ENCODE measurements at regions not wholly inside any gene's neighbourhood (a gene's known extent, or its start where the extent isn't known, plus 50 kb on each side); places are given as distances from the start of the nearest gene placed in this dataset.

DNA sequence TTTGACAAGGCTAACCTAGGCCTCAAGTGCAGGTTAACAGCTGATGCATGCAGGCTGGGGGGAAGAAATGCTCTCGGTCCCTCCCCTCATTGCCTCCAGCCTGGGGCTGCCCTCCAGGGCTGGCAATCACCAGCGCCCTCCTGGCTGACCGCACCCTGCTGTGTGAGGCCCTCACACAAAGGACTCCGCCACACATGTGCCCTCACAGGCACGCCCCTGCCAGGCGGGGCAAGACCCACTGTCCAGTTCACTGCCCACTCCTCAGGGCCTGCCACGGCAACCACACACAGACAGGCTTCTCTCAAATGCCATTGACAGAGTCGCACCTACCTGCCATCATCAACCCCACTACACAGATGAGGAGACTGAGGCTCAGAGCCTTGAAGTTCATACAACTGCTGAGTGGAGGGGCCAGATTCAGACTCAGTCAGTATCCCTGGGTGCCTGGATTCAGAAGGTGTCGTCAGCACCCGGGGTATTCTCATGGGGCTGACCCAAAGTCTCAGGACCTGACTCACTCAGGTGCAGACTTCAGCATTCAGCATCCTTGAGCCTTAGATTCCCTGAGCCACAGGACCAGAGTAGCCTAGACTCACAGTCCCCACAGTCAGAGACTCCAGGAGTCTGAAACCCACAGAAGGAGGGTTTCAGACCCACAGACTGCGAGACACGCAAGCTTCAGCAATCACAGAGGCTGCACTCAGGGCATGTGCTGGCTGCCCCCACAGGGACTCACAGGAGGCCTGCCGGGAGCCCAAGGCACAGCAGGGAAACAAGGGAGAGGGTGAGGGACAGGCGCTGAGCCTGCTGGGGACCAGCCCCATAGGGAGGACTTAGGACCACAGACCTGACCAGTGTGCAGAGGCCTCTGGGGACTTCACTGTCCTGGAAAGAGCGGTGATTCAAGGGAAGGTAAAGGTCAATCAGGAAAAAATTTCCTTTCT is 458.0 kb downstream of the MATN1 start:
- Histone ChIP-seq H3K4me1 (no peaks in the 10 kb centered on the region), H3K4me2 (no peak overlapping the region), H3K4me3 (no peak overlapping the region), H3K27ac (no peak overlapping the region), H3K9me3 (no peaks in the 10 kb centered on the region)
- ChIA-PET POLR2A (no interaction called here), CTCF (no interaction called here)
- FAIRE-seq (no peak), ATAC-seq (no peak), DNase-seq (ENCODE audit: low read depth in 1 of 2, low spot score in 1 of 2) (no peak)
- TF ChIP-seq, protein P1, sequence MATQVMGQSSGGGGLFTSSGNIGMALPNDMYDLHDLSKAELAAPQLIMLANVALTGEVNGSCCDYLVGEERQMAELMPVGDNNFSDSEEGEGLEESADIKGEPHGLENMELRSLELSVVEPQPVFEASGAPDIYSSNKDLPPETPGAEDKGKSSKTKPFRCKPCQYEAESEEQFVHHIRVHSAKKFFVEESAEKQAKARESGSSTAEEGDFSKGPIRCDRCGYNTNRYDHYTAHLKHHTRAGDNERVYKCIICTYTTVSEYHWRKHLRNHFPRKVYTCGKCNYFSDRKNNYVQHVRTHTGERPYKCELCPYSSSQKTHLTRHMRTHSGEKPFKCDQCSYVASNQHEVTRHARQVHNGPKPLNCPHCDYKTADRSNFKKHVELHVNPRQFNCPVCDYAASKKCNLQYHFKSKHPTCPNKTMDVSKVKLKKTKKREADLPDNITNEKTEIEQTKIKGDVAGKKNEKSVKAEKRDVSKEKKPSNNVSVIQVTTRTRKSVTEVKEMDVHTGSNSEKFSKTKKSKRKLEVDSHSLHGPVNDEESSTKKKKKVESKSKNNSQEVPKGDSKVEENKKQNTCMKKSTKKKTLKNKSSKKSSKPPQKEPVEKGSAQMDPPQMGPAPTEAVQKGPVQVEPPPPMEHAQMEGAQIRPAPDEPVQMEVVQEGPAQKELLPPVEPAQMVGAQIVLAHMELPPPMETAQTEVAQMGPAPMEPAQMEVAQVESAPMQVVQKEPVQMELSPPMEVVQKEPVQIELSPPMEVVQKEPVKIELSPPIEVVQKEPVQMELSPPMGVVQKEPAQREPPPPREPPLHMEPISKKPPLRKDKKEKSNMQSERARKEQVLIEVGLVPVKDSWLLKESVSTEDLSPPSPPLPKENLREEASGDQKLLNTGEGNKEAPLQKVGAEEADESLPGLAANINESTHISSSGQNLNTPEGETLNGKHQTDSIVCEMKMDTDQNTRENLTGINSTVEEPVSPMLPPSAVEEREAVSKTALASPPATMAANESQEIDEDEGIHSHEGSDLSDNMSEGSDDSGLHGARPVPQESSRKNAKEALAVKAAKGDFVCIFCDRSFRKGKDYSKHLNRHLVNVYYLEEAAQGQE (IDR thresholded peaks at IDR 0.05): no peak
- TF ChIP-seq SMC3 (IDR thresholded peaks at IDR 0.05) (no peak), RNF2 (IDR thresholded peaks at IDR 0.05; ENCODE audit: borderline replicate concordance, low read depth) (no peak), MAZ (IDR thresholded peaks at IDR 0.05; ENCODE audit: borderline replicate concordance, low read depth, low read length) (no peak), SREBF2 (IDR thresholded peaks at IDR 0.05) (no peak), ZNF302 (CRISPR knock-in tag; IDR thresholded peaks at IDR 0.05) (no peak), KDM1A (IDR thresholded peaks at IDR 0.05; ENCODE audit: low read depth) (no peak), GATA3 (IDR thresholded peaks at IDR 0.05; ENCODE audit: borderline replicate concordance) (no peak), TFCP2L1 (CRISPR knock-in tag; IDR thresholded peaks at IDR 0.05) (no peak), MYC (IDR thresholded peaks at IDR 0.05; ENCODE audit: borderline replicate concordance, low read length) (no peak), HOXA7 (CRISPR knock-in tag; IDR thresholded peaks at IDR 0.05) (no peak), RARB (CRISPR knock-in tag; IDR thresholded peaks at IDR 0.05) (no peak), HEYL (CRISPR knock-in tag; IDR thresholded peaks at IDR 0.05) (no peak), NR3C1 (IDR thresholded peaks at IDR 0.05) (no peak)
- TF ChIP-seq, protein P2, sequence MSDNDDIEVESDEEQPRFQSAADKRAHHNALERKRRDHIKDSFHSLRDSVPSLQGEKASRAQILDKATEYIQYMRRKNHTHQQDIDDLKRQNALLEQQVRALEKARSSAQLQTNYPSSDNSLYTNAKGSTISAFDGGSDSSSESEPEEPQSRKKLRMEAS (IDR thresholded peaks at IDR 0.05): no peak
- TF ChIP-seq, protein P3, sequence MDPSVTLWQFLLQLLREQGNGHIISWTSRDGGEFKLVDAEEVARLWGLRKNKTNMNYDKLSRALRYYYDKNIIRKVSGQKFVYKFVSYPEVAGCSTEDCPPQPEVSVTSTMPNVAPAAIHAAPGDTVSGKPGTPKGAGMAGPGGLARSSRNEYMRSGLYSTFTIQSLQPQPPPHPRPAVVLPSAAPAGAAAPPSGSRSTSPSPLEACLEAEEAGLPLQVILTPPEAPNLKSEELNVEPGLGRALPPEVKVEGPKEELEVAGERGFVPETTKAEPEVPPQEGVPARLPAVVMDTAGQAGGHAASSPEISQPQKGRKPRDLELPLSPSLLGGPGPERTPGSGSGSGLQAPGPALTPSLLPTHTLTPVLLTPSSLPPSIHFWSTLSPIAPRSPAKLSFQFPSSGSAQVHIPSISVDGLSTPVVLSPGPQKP (IDR thresholded peaks at IDR 0.05; ENCODE audit: low read depth, low read length): no peak
- TF ChIP-seq, protein P4, sequence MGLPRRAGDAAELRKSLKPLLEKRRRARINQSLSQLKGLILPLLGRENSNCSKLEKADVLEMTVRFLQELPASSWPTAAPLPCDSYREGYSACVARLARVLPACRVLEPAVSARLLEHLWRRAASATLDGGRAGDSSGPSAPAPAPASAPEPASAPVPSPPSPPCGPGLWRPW (IDR thresholded peaks at IDR 0.05): no peak
- TF ChIP-seq, protein P5, sequence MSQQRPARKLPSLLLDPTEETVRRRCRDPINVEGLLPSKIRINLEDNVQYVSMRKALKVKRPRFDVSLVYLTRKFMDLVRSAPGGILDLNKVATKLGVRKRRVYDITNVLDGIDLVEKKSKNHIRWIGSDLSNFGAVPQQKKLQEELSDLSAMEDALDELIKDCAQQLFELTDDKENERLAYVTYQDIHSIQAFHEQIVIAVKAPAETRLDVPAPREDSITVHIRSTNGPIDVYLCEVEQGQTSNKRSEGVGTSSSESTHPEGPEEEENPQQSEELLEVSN (IDR thresholded peaks at IDR 0.05; ENCODE audit: borderline replicate concordance, low read depth): no peak
- 20% methylated on average over 1 of the region's 15 CpGs for WGBS (ENCODE audit: missing lambda C conversion rate)

DNA sequence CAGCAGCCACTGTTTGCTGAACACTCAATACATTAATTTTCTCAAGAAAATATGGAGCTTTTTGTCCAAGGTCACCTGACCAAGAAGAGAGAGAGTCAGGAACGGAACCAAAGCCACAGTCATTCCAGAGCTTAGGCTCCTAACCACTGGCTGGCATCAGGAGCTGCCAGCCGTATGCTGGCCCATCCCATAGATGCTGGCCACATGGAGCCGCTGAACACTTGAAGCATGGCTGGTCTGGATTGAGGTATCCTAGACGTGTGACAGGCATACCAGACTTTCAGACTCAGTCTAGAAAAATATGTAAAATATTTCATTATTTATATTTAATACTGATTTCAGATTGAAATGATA is 458.7 kb downstream of the MATN1 start:
- ATAC-seq (no peak), FAIRE-seq (no peak), DNase-seq (ENCODE audit: low read depth in 1 of 2, low spot score in 1 of 2) (no peak)
- Histone ChIP-seq H3K4me3 (no peak overlapping the region), H3K4me1 (no peaks in the 10 kb centered on the region), H3K9me3 (no peaks in the 10 kb centered on the region), H3K27ac (no peak overlapping the region), H3K4me2 (no peak overlapping the region)
- ChIA-PET CTCF (no interaction called here), POLR2A (no interaction called here)
- WGBS (ENCODE audit: missing lambda C conversion rate): 53% methylated on average over 4 of the region's 4 CpGs
- TF ChIP-seq, protein P6, sequence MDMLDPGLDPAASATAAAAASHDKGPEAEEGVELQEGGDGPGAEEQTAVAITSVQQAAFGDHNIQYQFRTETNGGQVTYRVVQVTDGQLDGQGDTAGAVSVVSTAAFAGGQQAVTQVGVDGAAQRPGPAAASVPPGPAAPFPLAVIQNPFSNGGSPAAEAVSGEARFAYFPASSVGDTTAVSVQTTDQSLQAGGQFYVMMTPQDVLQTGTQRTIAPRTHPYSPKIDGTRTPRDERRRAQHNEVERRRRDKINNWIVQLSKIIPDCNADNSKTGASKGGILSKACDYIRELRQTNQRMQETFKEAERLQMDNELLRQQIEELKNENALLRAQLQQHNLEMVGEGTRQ (IDR thresholded peaks at IDR 0.05): no peak
- TF ChIP-seq KDM5A (IDR thresholded peaks at IDR 0.05): no peak
- TF ChIP-seq HDAC2 (IDR thresholded peaks at IDR 0.05): no peak
- TF ChIP-seq PHF8 (IDR thresholded peaks at IDR 0.05; ENCODE audit: borderline replicate concordance, low read depth): no peak
- no peak for TF ChIP-seq TP53 (CRISPR knock-in tag; IDR thresholded peaks at IDR 0.05)
- TF ChIP-seq CEBPB (IDR thresholded peaks at IDR 0.05): no peak
- TF ChIP-seq RCOR1 (IDR thresholded peaks at IDR 0.05; ENCODE audit: low read depth, low read length): no peak
- TF ChIP-seq HOXA7 (CRISPR knock-in tag; IDR thresholded peaks at IDR 0.05): no peak
- TF ChIP-seq, protein P1 (IDR thresholded peaks at IDR 0.05): no peak
- TF ChIP-seq MYC (IDR thresholded peaks at IDR 0.05; ENCODE audit: borderline replicate concordance, low read length): no peak
- no peak for TF ChIP-seq SMC3 (IDR thresholded peaks at IDR 0.05)
